Transverse colon (tissue), 4 donors: ENCODE measurements at regions not wholly inside any gene's neighbourhood (a gene's known extent, or its start where the extent isn't known, plus 50 kb on each side); places are given as distances from the start of the nearest gene placed in this dataset.

Experiments
- DNase-seq: peaks from one replicate; pipeline ENCODE4 v3.0.0-alpha.2; 2019
- H3K27ac ChIP-seq, 4 donors: fragments of 200-600 bp; sonication (generic); 2 replicates each; pipeline ENCODE4 v1.5.1; 2016 to 2018; ENCODE audit warnings: inconsistent platforms in 4 of 4
- H3K27me3 ChIP-seq: fragments of 200-600 bp; sonication (generic); 2 replicates; pipeline ENCODE4 v1.5.1; 2017; ENCODE audit warnings: inconsistent platforms
- H3K36me3 ChIP-seq, 4 donors: fragments of 200-600 bp; sonication (generic); 2 replicates each; pipeline ENCODE4 v1.5.1; 2017 to 2019; ENCODE audit warnings: inconsistent platforms in 4 of 4
- H3K4me1 ChIP-seq, 4 donors: fragments of 200-600 bp; sonication (generic); 2 replicates each; pipeline ENCODE4 v1.5.1; 2017 to 2020; ENCODE audit warnings: inconsistent platforms in 4 of 4
- H3K4me3 ChIP-seq, 4 donors: fragments of 200-600 bp; sonication (generic); 1 replicate in 1 of 4; 2 replicates in 3 of 4; pipeline versions ENCODE4 v1.5.1 to v1.6.1; 2017 to 2019; ENCODE audit warnings: inconsistent platforms in 4 of 4
- H3K9me3 ChIP-seq, 2 donors: fragments of 200-600 bp; sonication (generic); 2 replicates each; pipeline ENCODE4 v1.5.1; 2017 to 2019; ENCODE audit warnings: inconsistent platforms in 2 of 2
- CTCF ChIP-seq, 5 experiments: fragments of 200-600 bp in 3 of 5; fragments of 450-650 bp in 2 of 5; sonication (generic) in 3 of 5; IDR thresholded peaks; 1 replicate in 2 of 5; 2 replicates in 3 of 5; pipeline ENCODE4 v1.5.1; 2016 to 2017; ENCODE audit warnings: antibody characterized with exemption in 5 of 5, inconsistent platforms in 3 of 5, mild to moderate bottlenecking in 2 of 5, moderate library complexity in 1 of 5
- EP300 ChIP-seq: sonication (generic); formaldehyde crosslinking; IDR thresholded peaks from one replicate; pipeline ENCODE4 v1.6.1; 2017; ENCODE audit warnings: antibody characterized with exemption, low read depth
- POLR2A ChIP-seq: fragments of 450-650 bp; IDR thresholded peaks from one replicate; pipeline ENCODE4 v1.6.1; 2016; ENCODE audit warnings: antibody characterized with exemption, mild to moderate bottlenecking, moderate library complexity
- POLR2AphosphoS5 ChIP-seq, 3 donors: sonication (generic); formaldehyde crosslinking; IDR thresholded peaks; one replicate each; pipeline ENCODE4 v1.6.1; 2016; ENCODE audit warnings: antibody characterized with exemption in 3 of 3
- WGBS, 2 donors: methylation state at CpG; one replicate each; pipeline ENCODE4 v1.1.5; 2018; ENCODE audit warnings: low coverage in 1 of 2; 5-methylcytosine and 5-hydroxymethylcytosine counted together
- in situ Hi-C, 4 donors: fragments of 200-750 bp; cut with MboI; loops; one replicate each; pipeline versions ENCODE4 v1.15.0 to v1.15.1; 2017; ENCODE audit warnings: low sequenced_read_pairs in 3 of 4, low pct_ligation_motif_present in 1 of 4, low pct_unique_long_range_greater_than_20kb in 1 of 4
- intact Hi-C: fragments of 100-400 bp; cut with DNase I; formaldehyde crosslinking; loops from one replicate; pipeline ENCODE4 v1.15.1; 2023; ENCODE audit warnings: low total_unique reads

- H3K9me3 ChIP-seq: no peaks in the 10 kb centered on the region
- H3K27ac ChIP-seq: no peak overlapping the region
- in situ Hi-C loops (no loop called here), intact Hi-C loops (no loop called here)
- no peak overlapping the region for H3K4me3 ChIP-seq
- H3K27me3 ChIP-seq: no peaks in the 10 kb centered on the region
- TF ChIP-seq CTCF (IDR thresholded peaks at IDR 0.05) (no peak), EP300 (no peak)
- no peaks in the 10 kb centered on the region for H3K36me3 ChIP-seq
- WGBS, 2 donors: 47 to 80% methylated on average over 1 to 2 of the region's 2 CpGs
- H3K4me1 ChIP-seq: no peaks in the 10 kb centered on the region
- DNase-seq: no peak
These were observed 292.4 kb downstream of the PPP1R2C start for GRCh38 chrX:42485601-42486000.

DNA sequence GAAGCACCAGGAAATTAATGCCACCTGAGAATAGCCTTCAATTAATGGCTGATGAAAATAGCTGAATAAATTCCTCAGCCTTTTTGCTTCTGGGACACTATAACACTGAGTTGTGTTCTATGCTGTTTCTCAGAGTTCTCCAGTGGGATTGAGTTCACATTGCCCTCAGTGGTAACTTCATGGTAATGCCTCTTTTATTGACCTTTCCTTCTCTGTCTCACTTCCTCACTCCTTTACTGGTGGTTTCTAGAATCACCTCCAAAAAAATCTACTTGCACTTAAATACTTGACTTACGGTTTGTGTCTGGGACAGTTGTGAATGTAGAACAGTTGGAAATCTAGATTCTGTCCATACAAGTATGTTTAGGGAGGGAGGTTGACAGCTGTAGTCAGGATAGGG is 293.7 kb downstream of the PPP1R2C start:
- no peaks in the 10 kb centered on the region for H3K9me3 ChIP-seq
- H3K27ac ChIP-seq: no peak overlapping the region
- H3K36me3 ChIP-seq: no peaks in the 10 kb centered on the region
- no peak overlapping the region for H3K4me3 ChIP-seq
- in situ Hi-C loops (no loop called here), intact Hi-C loops (no loop called here)
- H3K4me1 ChIP-seq: no peaks in the 10 kb centered on the region
- no peak for DNase-seq
- TF ChIP-seq EP300 (no peak), POLR2AphosphoS5 (IDR thresholded peaks at IDR 0.05) (no peak), CTCF (IDR thresholded peaks at IDR 0.05) (no peak), POLR2A (no peak)
- no peaks in the 10 kb centered on the region for H3K27me3 ChIP-seq
- WGBS, 2 donors: 97% methylated on average over 1 of the region's 1 CpG; no CpG with 5 or more reads in 1 of the 2 donors

DNA sequence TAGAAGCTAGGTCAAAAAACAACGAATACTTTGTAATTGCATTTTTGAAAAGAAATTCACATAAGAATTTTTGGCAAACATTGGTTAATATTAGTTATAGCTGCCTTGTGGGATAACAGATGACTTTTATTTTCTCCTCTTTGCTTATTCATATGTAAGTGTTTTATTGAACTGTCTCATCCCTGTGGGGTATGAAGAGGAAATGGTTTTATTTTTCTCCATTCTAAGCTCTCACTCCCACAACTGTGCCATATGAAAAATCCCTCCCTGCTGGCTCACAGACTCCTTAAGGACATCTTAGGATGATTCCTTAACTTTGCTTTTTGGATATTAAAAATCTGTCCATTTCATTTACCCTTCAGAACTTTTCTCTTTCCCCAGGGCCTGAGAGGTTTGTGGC is 300.6 kb downstream of the PPP1R2C start:
- H3K4me1 ChIP-seq: no peaks in the 10 kb centered on the region
- H3K27me3 ChIP-seq: no peaks in the 10 kb centered on the region
- no peaks in the 10 kb centered on the region for H3K36me3 ChIP-seq

DNA sequence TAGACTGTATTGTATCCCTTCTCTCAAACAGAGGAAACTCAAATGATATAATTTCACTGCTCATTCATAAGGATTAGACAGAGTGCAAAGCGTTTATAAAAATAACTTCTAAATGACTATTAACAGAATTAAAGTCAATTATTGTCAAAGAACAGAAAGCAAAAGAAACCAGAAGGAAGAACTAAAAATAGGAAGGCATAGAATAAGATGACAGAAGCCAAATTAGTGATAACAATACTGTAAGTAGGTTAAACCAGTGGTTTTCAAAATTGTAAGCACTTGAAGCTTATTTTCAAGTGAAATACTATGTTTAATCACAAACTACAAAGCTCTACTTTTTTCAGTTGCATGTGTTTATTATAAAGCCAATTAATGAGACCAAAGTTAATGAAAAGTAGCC is 305.2 kb downstream of the PPP1R2C start:
- in situ Hi-C loops: no loop called here

More for the DNA sequence above, 300.6 kb downstream of the PPP1R2C start:
- TF ChIP-seq EP300 (no peak), POLR2AphosphoS5 (IDR thresholded peaks at IDR 0.05) (no peak), CTCF (IDR thresholded peaks at IDR 0.05) (no peak), POLR2A (no peak)
- intact Hi-C loops (loop anchor here (10.0 kb wide), 1 partner anchor 503 kb away; no protein-coding TSS in a partner anchor), in situ Hi-C loops (no loop called here)
- 75 to 89% methylated on average over 1 of the region's 1 CpG for WGBS, 2 donors
- Histone ChIP-seq H3K9me3 (no peaks in the 10 kb centered on the region), H3K27ac (no peak overlapping the region), H3K4me3 (no peak overlapping the region)
- no peak for DNase-seq

GRCh38 chrX:42466332-42467046 is 311.5 kb downstream of the PPP1R2C start:
- in situ Hi-C loops: no loop called here
- Histone ChIP-seq H3K27me3 (no peaks in the 10 kb centered on the region), H3K9me3 (no peaks in the 10 kb centered on the region)

More for the DNA sequence above, 305.2 kb downstream of the PPP1R2C start:
- DNase-seq: no peak
- H3K36me3 ChIP-seq: no peaks in the 10 kb centered on the region
- no peaks in the 10 kb centered on the region for H3K4me1 ChIP-seq
- no peaks in the 10 kb centered on the region for H3K27me3 ChIP-seq
- no peaks in the 10 kb centered on the region for H3K9me3 ChIP-seq
- intact Hi-C loops: loop anchor here (10.0 kb wide), 1 partner anchor 498 kb away; no protein-coding TSS in a partner anchor
- no peak overlapping the region for H3K27ac ChIP-seq
- TF ChIP-seq POLR2A: no peak
- no peak overlapping the region for H3K4me3 ChIP-seq
- 64 to 80% methylated on average over 1 of the region's 1 CpG for WGBS, 2 donors

More at GRCh38 chrX:42466332-42467046, 311.5 kb downstream of the PPP1R2C start:
- intact Hi-C loops: no loop called here
- TF ChIP-seq CTCF (IDR thresholded peaks at IDR 0.05) (no peak), EP300 (no peak), POLR2A (no peak), POLR2AphosphoS5 (IDR thresholded peaks at IDR 0.05) (no peak)
- WGBS, 2 donors: 87% methylated on average over 4 of the region's 4 CpGs; no CpG with 5 or more reads in 1 of the 2 donors
- Histone ChIP-seq H3K27ac (no peak overlapping the region), H3K4me1 (no peaks in the 10 kb centered on the region), H3K36me3 (no peaks in the 10 kb centered on the region), H3K4me3 (no peak overlapping the region)
- no peak for DNase-seq
